Breast epithelium (tissue), 4 donors: ENCODE measurements at regions not wholly inside any gene's neighbourhood (a gene's known extent, or its start where the extent isn't known, plus 50 kb on each side); places are given as distances from the start of the nearest gene placed in this dataset.
A peak's percentile ranks its signal among the peaks of the same experiment; 100 is the strongest.

ENCODE experiments used
- DNase-seq, 2 donors: peaks; one replicate each; pipeline ENCODE4 v3.0.0-alpha.2; 2019; ENCODE audit warnings: low spot score in 2 of 2
- H3K27ac ChIP-seq, 2 donors: fragments of 200-600 bp; sonication (generic) in 1 of 2; one replicate each; pipeline ENCODE4 v1.5.1; 2016 to 2019; ENCODE audit warnings: mild to moderate bottlenecking in 1 of 2
- H3K27me3 ChIP-seq, 2 donors: fragments of 200-600 bp; sonication (generic) in 1 of 2; one replicate each; pipeline versions ENCODE4 v1.5.1 to v1.6.0; 2017 to 2019; ENCODE audit warnings: control low read depth in 1 of 2, mild to moderate bottlenecking in 1 of 2
- H3K36me3 ChIP-seq: fragments of 200-600 bp; one replicate; pipeline ENCODE4 v1.5.1; 2019
- H3K4me1 ChIP-seq, 2 donors: fragments of 200-600 bp; sonication (generic); one replicate each; pipeline ENCODE4 v1.5.1; 2016 to 2019; ENCODE audit warnings: control low read depth in 1 of 2
- H3K4me3 ChIP-seq, 3 donors: fragments of 200-600 bp; sonication (generic); 1 replicate in 2 of 3; 2 replicates in 1 of 3; pipeline ENCODE4 v1.5.1; 2016 to 2019; ENCODE audit warnings: mild to moderate bottlenecking in 3 of 3, moderate library complexity in 2 of 3
- H3K9me3 ChIP-seq, 2 donors: fragments of 200-600 bp; sonication (generic) in 1 of 2; one replicate each; pipeline ENCODE4 v1.5.1; 2016 to 2019; ENCODE audit warnings: control low read depth in 1 of 2
- POLR2A ChIP-seq: fragments of 450-650 bp; IDR thresholded peaks from one replicate; pipeline ENCODE4 v1.6.1; 2016; ENCODE audit warnings: antibody characterized with exemption, mild to moderate bottlenecking, moderate library complexity
- POLR2AphosphoS5 ChIP-seq, 3 donors: sonication (generic); formaldehyde crosslinking; IDR thresholded peaks; one replicate each; pipeline ENCODE4 v1.6.1; 2017; ENCODE audit warnings: antibody characterized with exemption in 3 of 3
- intact Hi-C: fragments of 100-400 bp; cut with DNase I; formaldehyde crosslinking; loops from one replicate; pipeline ENCODE4 v1.15.1; 2023; ENCODE audit warnings: low total_unique reads
- TF ChIP-seq, protein P1 (sequence below), 3 donors: fragments of 450-650 bp; IDR thresholded peaks; one replicate each; pipeline ENCODE4 v1.5.1; 2016 to 2017; ENCODE audit warnings: antibody characterized with exemption in 3 of 3, mild to moderate bottlenecking in 3 of 3, moderate library complexity in 3 of 3

DNA sequence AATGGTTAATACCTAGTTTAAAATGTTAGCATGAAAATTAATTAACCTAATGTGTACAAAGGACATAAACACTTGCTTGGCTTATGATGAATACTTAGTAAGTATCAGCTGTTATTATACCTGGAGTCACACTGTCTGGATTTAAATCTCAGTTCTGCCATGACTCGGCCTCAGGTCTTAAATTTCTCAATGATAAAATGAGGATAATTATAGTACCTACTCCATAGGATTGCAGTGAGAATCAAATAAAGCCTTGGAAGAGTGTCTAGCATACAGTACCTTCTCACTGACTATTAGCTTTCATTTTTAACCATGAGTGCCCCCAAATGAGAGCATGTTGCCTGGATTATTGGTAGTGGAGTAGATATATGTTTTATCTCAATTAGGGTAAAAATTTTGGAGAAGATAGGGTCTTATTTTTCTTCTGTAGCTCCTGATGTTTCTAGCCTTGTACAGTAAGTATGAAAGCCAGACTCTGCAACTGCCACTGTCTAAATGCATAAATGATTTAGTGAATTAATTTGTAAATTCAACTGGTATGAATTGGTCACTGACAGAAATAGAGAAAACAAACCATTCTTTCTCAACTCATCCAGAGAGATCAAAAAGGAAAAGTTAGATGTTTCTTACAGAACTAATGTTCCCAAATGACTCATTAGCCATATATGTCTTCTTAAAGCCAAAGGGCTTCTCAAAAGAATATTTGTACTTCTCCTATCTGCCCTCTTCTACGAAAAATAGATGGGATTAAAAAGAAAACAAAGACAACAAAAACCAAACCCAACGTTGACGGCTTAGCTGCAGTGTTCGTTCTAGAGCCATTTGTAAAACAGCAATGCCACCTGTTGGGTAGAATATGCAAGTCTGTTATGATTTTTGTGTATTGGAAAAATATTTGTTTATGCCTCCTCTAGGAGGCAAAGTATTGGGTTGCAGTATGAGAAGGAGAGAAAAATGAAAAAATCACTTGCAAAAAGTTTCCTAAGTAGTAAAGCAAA, 53.8 kb upstream of the MROH9 start:
- H3K27me3 ChIP-seq = no peaks in the 10 kb centered on the region
- no peak for TF ChIP-seq POLR2AphosphoS5 (IDR thresholded peaks at IDR 0.05)
- TF ChIP-seq, protein P1, sequence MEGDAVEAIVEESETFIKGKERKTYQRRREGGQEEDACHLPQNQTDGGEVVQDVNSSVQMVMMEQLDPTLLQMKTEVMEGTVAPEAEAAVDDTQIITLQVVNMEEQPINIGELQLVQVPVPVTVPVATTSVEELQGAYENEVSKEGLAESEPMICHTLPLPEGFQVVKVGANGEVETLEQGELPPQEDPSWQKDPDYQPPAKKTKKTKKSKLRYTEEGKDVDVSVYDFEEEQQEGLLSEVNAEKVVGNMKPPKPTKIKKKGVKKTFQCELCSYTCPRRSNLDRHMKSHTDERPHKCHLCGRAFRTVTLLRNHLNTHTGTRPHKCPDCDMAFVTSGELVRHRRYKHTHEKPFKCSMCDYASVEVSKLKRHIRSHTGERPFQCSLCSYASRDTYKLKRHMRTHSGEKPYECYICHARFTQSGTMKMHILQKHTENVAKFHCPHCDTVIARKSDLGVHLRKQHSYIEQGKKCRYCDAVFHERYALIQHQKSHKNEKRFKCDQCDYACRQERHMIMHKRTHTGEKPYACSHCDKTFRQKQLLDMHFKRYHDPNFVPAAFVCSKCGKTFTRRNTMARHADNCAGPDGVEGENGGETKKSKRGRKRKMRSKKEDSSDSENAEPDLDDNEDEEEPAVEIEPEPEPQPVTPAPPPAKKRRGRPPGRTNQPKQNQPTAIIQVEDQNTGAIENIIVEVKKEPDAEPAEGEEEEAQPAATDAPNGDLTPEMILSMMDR (IDR thresholded peaks at IDR 0.05) = peak; percentile 39 to 66 (median 58)
- TF ChIP-seq POLR2A = no peak
- H3K9me3 ChIP-seq = no peaks in the 10 kb centered on the region
- intact Hi-C loops = no loop called here
- no peak for DNase-seq
- no peaks in the 10 kb centered on the region for H3K4me1 ChIP-seq
- H3K27ac ChIP-seq = peak overlapping the region in 1 of 2 donors; percentile 5
- H3K36me3 ChIP-seq = no peaks in the 10 kb centered on the region
- peak overlapping the region in 1 of 3 donors; percentile 24 for H3K4me3 ChIP-seq
